Head of caudate nucleus (tissue), 42 donors: ENCODE measurements at regions not wholly inside any gene's neighbourhood (a gene's known extent, or its start where the extent isn't known, plus 50 kb on each side); places are given as distances from the start of the nearest gene placed in this dataset.
"Not testable (repeated sequence)": the region's sequence is repeated elsewhere in the genome, so short reads cannot be mapped to it uniquely, and the experiment has no call there.

ENCODE experiments used
- DNase-seq, 42 donors: peaks; one replicate each; pipeline versions ENCODE4 v3.0.0 to v3.0.0-alpha.2; 2020 to 2021; ENCODE audit warnings: mixed read lengths in 7 of 42
- intact Hi-C: fragments of 100-400 bp; cut with DNase I; formaldehyde crosslinking; loops from one replicate; pipeline ENCODE4 v1.15.0; 2022

GRCh38 chr4:85149676-85150075 lies 183.2 kb upstream of the WDFY3 start:
- no peak for DNase-seq

GRCh38 chr4:85151371-85151770 lies 184.9 kb upstream of the WDFY3 start:
- intact Hi-C loops = loop anchor here (10.0 kb wide), 1 partner anchor 223 kb away; no protein-coding TSS in a partner anchor
- DNase-seq = no peak

More at GRCh38 chr4:85149676-85150075, 183.2 kb upstream of the WDFY3 start:
- intact Hi-C loops = loop anchor here (5.0 to 10.0 kb wide), 3 partner anchors 225 to 815 kb away; no protein-coding TSS in a partner anchor

- intact Hi-C loops = loop anchor here (10.0 kb wide), 1 partner anchor 223 kb away; no protein-coding TSS in a partner anchor
- no peak for DNase-seq
These were observed 185.3 kb upstream of the WDFY3 start for GRCh38 chr4:85151786-85152185.

DNA sequence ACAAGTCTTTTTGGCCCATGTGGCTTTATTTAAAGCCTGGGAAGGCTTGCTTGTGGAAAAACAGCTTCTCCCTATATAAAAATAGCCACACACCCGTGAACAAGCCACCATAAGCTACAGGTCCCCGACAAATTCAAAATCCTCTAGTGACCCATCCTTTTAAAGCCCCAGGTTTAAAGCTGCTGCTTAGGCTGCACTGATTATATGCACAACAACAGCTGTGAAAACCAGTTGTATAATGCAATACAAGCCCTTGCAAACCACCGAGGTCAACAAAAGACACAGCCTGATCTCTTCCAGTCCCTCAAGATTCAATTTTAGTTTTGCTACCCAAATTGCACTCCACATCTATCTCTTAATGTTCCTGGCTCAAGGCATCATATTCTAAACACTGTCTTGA lies 186.0 kb upstream of the WDFY3 start:
- intact Hi-C loops = loop anchor here (10.0 kb wide), 1 partner anchor 222 kb away; no protein-coding TSS in a partner anchor
- DNase-seq = no peak

DNA sequence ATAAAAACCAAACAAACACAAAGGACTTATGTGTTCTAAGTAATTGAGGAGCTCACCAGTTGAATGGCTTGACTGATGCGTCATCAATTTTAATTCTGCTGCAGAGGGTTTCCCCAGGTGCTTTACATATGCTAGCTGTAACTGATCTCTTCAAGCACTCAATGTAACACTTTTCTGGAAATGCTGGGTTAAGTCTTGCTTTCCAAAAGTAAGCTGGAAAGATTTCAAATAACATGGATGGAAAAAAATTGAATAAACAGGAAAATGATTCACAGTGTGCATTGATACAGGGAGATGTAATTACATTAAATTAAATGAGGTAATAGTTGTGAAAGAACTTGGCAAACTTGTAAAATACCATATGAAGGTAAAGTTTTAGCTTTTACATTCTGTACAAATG lies 186.7 kb upstream of the WDFY3 start:
- DNase-seq = no peak
- intact Hi-C loops = loop anchor here (10.0 kb wide), 1 partner anchor 222 kb away; no protein-coding TSS in a partner anchor

DNA sequence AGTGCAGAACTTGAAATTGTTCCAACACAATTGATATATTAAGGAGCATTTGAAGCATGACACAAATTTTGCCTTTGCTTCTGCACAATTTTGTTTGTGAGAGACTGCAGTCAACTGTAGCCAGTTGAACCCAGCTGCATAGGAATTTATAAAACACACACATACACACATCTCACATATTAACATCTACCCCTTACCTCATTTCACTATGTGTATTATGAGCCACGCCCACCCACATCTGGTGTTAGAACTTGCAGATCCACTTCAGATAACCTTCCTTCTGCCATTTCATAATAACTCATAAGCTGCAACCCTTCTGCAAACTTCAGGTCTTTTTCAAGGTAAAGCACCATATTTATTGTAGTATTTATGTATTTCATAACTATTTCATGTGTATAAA lies 188.1 kb upstream of the WDFY3 start:
- DNase-seq = no peak
- intact Hi-C loops = loop anchor here (10.0 kb wide), 1 partner anchor 220 kb away; no protein-coding TSS in a partner anchor

GRCh38 chr4:85165808-85166207 lies 199.3 kb upstream of the WDFY3 start:
- DNase-seq = no peak
- intact Hi-C loops = no loop called here

- no peak for DNase-seq
- intact Hi-C loops = no loop called here
These were observed 199.8 kb upstream of the WDFY3 start for GRCh38 chr4:85166318-85166717.

DNA sequence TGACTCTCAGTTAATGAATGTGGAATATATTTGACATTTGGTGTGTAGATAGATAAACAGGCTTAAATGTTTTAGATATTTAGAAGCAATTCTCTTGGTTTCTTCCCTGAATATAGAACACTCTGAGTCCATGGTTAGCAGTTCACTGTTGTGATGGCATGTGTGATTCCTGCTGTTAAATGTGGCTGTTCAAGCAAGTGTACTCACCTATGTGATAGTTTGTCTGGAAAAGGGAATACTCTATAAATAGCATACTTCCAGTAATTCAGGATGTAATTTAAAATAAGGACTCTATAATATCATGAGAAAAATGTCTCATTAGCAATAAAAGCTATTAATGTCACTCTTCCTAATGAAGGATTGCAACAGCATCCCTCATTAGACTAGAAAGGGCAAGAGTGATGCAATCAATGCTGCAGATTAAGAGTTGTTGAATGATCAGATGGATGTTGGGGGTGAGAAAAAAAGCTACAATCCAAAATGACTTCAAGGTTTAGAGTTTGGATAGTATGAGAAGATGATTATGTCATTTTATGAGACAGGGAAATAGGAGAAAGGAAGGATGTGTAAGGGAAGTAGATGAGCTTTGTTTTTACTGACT lies 201.8 kb upstream of the WDFY3 start:
- intact Hi-C loops = no loop called here
- no peak for DNase-seq

DNA sequence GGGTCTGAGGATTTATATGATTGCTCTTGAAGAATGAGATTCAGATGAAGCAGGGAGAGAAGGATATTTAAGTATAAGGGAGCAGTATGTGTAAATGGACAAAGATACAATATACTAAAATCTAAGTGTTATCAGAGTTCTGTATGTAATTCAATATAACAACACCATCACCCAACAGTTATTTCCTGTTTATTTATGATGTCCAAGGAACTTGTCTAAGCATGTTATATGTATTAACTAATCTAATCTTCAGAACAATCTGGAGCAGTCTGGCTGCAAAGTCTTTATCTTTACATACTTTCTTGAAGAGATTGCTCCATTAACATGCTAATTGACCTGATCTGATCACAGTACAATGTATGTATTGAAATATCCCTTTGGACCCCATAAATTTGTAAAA lies 203.8 kb upstream of the WDFY3 start:
- DNase-seq = no peak
- intact Hi-C loops = no loop called here

DNA sequence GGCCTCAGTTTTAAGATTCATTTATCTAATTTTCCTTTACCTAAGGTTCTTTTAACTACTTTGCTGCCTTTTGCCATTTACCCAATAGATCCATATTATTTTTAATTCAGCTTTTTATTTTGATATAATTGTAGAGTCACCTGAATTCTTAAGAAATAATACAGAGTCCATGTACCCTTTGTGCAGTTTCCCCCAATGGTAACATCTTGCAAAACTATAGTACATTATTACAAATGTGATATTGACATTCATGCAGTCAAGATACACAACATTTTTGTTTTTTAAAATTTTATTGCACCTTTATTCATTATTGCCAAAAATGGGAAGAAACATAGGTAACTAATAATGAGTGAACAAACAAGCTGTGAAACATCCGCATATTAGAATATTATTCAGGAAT lies 208.7 kb upstream of the WDFY3 start:
- intact Hi-C loops = no loop called here

DNA sequence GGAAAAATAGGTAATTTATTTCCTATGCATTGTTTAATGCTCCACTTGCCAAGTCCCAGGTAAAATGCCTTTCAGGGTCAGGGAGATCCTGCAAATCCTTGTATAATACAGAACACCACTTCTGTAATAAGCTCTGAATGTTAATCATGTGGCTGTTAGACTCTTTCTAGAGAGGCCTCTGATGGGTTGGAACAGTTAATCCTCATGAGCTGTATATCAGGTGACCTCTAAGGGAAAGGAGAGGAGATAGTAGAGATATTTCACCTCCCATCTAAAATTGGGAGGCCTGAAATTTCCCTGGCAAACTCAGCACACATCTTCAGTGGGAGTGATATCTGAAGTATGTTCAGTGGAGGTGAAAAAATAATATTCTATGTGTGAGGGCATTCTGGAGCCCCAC lies 210.6 kb upstream of the WDFY3 start:
- intact Hi-C loops = no loop called here
- no peak for DNase-seq

More for the DNA sequence above, 208.7 kb upstream of the WDFY3 start:
- no peak for DNase-seq

DNA sequence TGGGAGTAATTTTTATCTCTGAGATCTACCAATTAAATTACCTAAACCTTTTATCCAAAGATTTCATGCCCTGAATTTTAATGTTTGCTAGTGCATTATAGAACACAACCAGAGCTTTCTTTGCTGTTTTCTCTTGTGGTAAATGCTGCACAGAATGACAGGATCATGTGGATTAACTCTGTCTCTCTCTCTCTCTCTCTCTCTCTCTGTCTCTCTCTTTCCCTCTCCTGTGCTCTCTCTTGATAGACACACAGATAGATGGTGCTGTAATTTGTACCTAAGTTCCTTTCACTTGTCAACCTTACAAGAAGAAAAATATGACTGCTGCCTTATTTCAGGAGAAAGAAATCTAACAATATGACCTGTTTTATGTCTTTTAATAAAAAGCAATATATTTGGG lies 211.2 kb upstream of the WDFY3 start:
- intact Hi-C loops = no loop called here
- DNase-seq = no peak

DNA sequence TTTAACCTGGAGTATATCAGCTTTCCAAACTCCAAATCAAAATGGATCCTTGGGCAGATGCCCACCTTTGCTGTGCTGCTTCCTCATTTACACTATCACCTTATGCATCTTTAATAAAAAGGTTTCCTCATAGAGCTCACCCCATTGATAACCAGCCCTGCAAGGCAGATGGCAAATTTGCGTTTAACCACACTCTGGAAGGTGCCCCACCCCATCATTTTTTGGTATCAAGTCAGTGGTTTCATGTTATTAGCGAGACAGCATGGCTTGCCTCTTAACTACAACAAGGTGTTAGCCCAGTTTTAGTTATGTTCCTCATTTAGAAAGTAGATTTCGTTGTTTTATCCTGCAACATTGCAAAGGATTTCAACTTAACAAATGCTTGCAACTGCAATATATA lies 214.0 kb upstream of the WDFY3 start:
- intact Hi-C loops = no loop called here
- DNase-seq = no peak

DNA sequence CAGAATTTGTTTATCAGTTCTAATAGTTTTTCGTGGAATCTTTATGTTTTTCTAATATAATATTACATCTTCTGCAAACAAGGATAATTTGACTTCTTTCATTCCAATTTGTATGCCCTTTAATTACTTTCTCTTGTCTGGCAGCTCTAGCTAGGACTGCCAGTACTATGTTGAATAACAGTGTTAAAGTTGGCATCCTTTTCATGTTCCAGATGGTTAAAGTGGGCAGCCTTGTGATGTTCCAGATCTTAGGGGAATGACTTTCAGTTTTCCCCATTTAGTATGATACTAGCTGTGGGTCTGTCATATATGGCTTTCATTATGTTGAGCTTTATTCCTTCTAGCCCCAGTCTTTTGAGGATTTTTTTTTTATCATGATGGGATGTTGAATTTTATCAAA lies 220.6 kb upstream of the WDFY3 start:
- no peak for DNase-seq
- intact Hi-C loops = no loop called here

GRCh38 chr4:85196015-85196414 lies 229.5 kb upstream of the WDFY3 start:
- DNase-seq, intact Hi-C loops: not testable (repeated sequence)

- intact Hi-C loops = no loop called here
- no peak for DNase-seq
These were observed 233.6 kb upstream of the WDFY3 start for GRCh38 chr4:85200106-85200505.

DNA sequence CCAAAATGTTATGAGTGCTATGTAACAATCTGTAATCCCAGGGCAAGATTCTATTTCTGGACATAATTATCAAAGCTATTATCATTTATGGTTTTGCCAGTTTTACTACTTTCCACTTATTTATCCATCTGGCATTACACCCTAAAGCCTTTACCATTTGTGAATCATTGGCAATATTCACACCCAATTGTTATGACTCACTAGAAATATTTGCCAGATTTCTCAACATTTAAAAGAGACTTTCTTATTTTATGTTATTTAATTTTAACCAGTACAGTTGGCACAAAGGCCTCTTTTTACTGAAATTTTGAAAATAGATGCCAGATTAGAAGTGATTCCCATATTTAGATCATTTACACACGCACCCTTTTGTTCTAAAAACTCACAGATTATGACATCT lies 242.7 kb upstream of the WDFY3 start:
- intact Hi-C loops = no loop called here
- DNase-seq = no peak

DNA sequence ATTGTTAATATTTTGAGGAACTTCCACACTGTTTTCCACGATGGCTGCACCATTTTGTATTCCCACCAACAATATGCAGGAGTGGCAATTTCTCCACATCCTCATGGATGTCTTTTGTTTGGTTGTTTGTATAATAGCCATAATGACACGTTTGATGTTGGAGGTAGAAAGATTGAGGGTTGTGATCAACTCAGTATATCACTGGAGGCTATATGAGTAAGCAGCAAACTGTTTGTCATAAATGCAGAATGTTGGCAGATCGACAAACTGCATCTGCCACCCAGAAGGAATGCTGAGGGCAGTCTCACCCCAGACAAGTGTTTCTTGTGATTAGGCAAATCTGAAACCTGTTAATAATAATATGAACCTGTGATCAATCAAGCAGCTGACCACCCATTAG lies 243.9 kb upstream of the WDFY3 start:
- no peak for DNase-seq
- intact Hi-C loops = no loop called here

- DNase-seq, intact Hi-C loops: not testable (repeated sequence)
These were observed 250.1 kb upstream of the WDFY3 start for GRCh38 chr4:85216571-85216970.

DNA sequence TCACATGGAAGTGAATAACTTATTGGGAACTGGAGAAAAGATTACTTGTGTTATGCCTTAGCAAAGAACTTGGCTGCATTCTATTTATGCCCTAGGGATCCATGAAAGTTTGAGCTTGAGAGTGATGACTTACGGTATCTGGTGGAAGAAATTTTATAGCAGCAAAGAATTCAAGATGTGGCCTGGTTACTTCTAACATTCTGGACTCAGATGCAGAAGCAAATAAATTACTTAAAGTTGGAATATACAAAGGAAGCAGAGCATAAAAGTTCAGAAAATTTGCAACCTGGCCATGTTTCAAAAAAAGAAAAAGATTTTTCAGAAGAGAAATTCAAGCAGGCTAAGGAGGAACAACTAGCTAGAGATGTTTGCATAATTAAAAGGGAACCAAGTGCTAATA lies 252.3 kb upstream of the WDFY3 start:
- DNase-seq = no peak
- intact Hi-C loops = no loop called here
